Naive thymus-derived CD4-positive, alpha-beta T cell (primary cell): ENCODE measurements at regions not wholly inside any gene's neighbourhood (a gene's known extent, or its start where the extent isn't known, plus 50 kb on each side); places are given as distances from the start of the nearest gene placed in this dataset.
A peak's percentile ranks its signal among the peaks of the same experiment; 100 is the strongest.

Experiments
- ATAC-seq: fragments of 150-1000 bp; cut with Tn5 transposase; 2 replicates; pipeline ENCODE4 v1.10.0; 2021; ENCODE audit warnings: mild to moderate bottlenecking, moderate library complexity
- CTCF ChIA-PET: fragments of 350-600 bp; sonication (Branson Sonifier 250); formaldehyde crosslinking; loops from one replicate; lab custom pipeline; 2021; ENCODE audit warnings: antibody characterized with exemption; lab: Charles Lee
- POLR2A ChIA-PET: fragments of 350-600 bp; sonication (Branson Sonifier 250); formaldehyde crosslinking; loops from one replicate; lab custom pipeline; 2021; ENCODE audit warnings: antibody characterized with exemption, inconsistent platforms; lab: Charles Lee
- DNase-seq, 9 donors: peaks; one replicate each; pipeline versions ENCODE4 v3.0.0 to v3.0.0-alpha.2; 2020 to 2022; ENCODE audit warnings: mixed read lengths in 1 of 9
- H3K27ac ChIP-seq: one replicate; pipeline ENCODE4 v1.7.0; 2013; ENCODE audit warnings: mild to moderate bottlenecking, low read depth, low read length, moderate library complexity
- H3K27me3 ChIP-seq, 2 donors: one replicate each; pipeline ENCODE4 v1.7.0; 2013; ENCODE audit warnings: low read length in 2 of 2, mild to moderate bottlenecking in 2 of 2, moderate library complexity in 2 of 2; ENCODE audit not compliant: control insufficient read depth in 2 of 2, insufficient read depth in 2 of 2
- H3K36me3 ChIP-seq, 3 experiments: 1 replicate in 2 of 3; 2 replicates in 1 of 3; pipeline ENCODE4 v1.7.0; 2013; ENCODE audit warnings: low read length in 3 of 3, mild to moderate bottlenecking in 3 of 3, moderate library complexity in 1 of 3; ENCODE audit not compliant: insufficient read depth in 3 of 3, control insufficient read depth in 2 of 3
- H3K4me1 ChIP-seq, 2 donors: one replicate each; pipeline ENCODE4 v1.7.0; 2013; ENCODE audit warnings: low read length in 2 of 2, mild to moderate bottlenecking in 2 of 2, moderate library complexity in 1 of 2; ENCODE audit not compliant: control insufficient read depth in 2 of 2, insufficient read depth in 2 of 2
- H3K4me3 ChIP-seq: 2 replicates; pipeline ENCODE4 v1.7.0; 2013; ENCODE audit warnings: mild to moderate bottlenecking, low read length
- H3K9me3 ChIP-seq, 3 experiments: 1 replicate in 2 of 3; 2 replicates in 1 of 3; pipeline ENCODE4 v1.7.0; 2013; ENCODE audit warnings: low read length in 3 of 3; ENCODE audit not compliant: control insufficient read depth in 2 of 3
- H3K27ac Mint-ChIP-seq, 9 donors: one replicate each; pipeline ENCODE4 v1.8.0; 2020 to 2022; ENCODE audit warnings: mixed read lengths in 9 of 9, mild to moderate bottlenecking in 8 of 9, moderate library complexity in 5 of 9, inconsistent platforms in 2 of 9
- H3K27me3 Mint-ChIP-seq, 5 donors: one replicate each; pipeline ENCODE4 v1.8.0; 2021 to 2022; ENCODE audit warnings: mixed read lengths in 5 of 5, mild to moderate bottlenecking in 1 of 5
- H3K36me3 Mint-ChIP-seq, 5 donors: one replicate each; pipeline ENCODE4 v1.8.0; 2020 to 2022; ENCODE audit warnings: mixed read lengths in 5 of 5, mild to moderate bottlenecking in 3 of 5, inconsistent platforms in 1 of 5
- H3K4me1 Mint-ChIP-seq, 7 donors: one replicate each; pipeline ENCODE4 v1.8.0; 2020 to 2022; ENCODE audit warnings: mixed read lengths in 7 of 7, mild to moderate bottlenecking in 3 of 7, inconsistent platforms in 1 of 7
- H3K4me3 Mint-ChIP-seq, 10 donors: one replicate each; pipeline ENCODE4 v1.8.0; 2020 to 2022; ENCODE audit warnings: mild to moderate bottlenecking in 10 of 10, mixed read lengths in 10 of 10, moderate library complexity in 6 of 10, inconsistent platforms in 2 of 10
- H3K9me3 Mint-ChIP-seq, 11 donors: one replicate each; pipeline ENCODE4 v1.8.0; 2020 to 2022; ENCODE audit warnings: mixed read lengths in 11 of 11, mild to moderate bottlenecking in 4 of 11, inconsistent platforms in 1 of 11, moderate library complexity in 1 of 11
- intact Hi-C, 2 donors: fragments of 100-400 bp; cut with micrococcal nuclease; formaldehyde crosslinking; loops; one replicate each; pipeline ENCODE4 v1.15.1; 2023

GRCh38 chr7:131654668-131655326 lies 98.4 kb upstream of the PODXL start:
- no peaks in the 10 kb centered on the region for H3K4me1 ChIP-seq
- peak; percentile 45 to 83 (median 68) for DNase-seq
- peak; percentile 86 for ATAC-seq
- ChIA-PET CTCF (interaction anchor here (1.3 to 1.5 kb wide), 2 partner anchors 146 to 148 kb away, joined by 3 to 5 read pairs; no protein-coding TSS in a partner anchor), POLR2A (no interaction called here)
- H3K27me3 ChIP-seq: no peaks in the 10 kb centered on the region
- Mint-ChIP-seq H3K9me3 (no peaks in the 10 kb centered on the region), H3K4me3 (no peak overlapping the region), H3K4me1 (peaks cover 0 to 5% (median 0%) of the 10 kb centered on the region in 7 donors), H3K36me3 (no peaks in the 10 kb centered on the region), H3K27ac (no peak overlapping the region), H3K27me3 (peaks cover 0 to 13% (median 6%) of the 10 kb centered on the region in 5 donors)
- H3K9me3 ChIP-seq: no peaks in the 10 kb centered on the region
- no peak overlapping the region for H3K27ac ChIP-seq
- H3K36me3 ChIP-seq: no peaks in the 10 kb centered on the region
- intact Hi-C loops: loop anchor here (1.0 kb wide), 4 partner anchors 98 to 146 kb away; partner anchors contain the start of gene PODXL (in 1 of the 2)
- no peak overlapping the region for H3K4me3 ChIP-seq

GRCh38 chr7:131654249-131654558 lies 97.8 kb upstream of the PODXL start:
- ChIA-PET CTCF (interaction anchor here (1.3 to 1.5 kb wide), 2 partner anchors 145 to 147 kb away, joined by 3 to 5 read pairs; no protein-coding TSS in a partner anchor), POLR2A (no interaction called here)
- ATAC-seq (no peak), DNase-seq (no peak)
- peaks cover 0 to 5% (median 0%) of the 10 kb centered on the region in 7 donors for H3K4me1 Mint-ChIP-seq
- no peak overlapping the region for H3K4me3 Mint-ChIP-seq
- no peaks in the 10 kb centered on the region for H3K36me3 ChIP-seq
- no peaks in the 10 kb centered on the region for H3K9me3 Mint-ChIP-seq
- H3K27me3 ChIP-seq: no peaks in the 10 kb centered on the region
- H3K27ac Mint-ChIP-seq: no peak overlapping the region
- no peaks in the 10 kb centered on the region for H3K36me3 Mint-ChIP-seq
- no peak overlapping the region for H3K4me3 ChIP-seq
- H3K27me3 Mint-ChIP-seq: peaks cover 0 to 13% (median 6%) of the 10 kb centered on the region in 5 donors
- no peaks in the 10 kb centered on the region for H3K9me3 ChIP-seq
- no peaks in the 10 kb centered on the region for H3K4me1 ChIP-seq
- H3K27ac ChIP-seq: no peak overlapping the region
- intact Hi-C loops: loop anchor here (1.0 kb wide), 4 partner anchors 98 to 146 kb away; partner anchors contain the start of gene PODXL (in 1 of the 2)

GRCh38 chr7:131653418-131654248 lies 97.2 kb upstream of the PODXL start:
- Mint-ChIP-seq H3K4me1 (peaks cover 0 to 5% (median 0%) of the 10 kb centered on the region in 7 donors), H3K27me3 (peaks cover 0 to 13% (median 7%) of the 10 kb centered on the region in 5 donors), H3K9me3 (no peaks in the 10 kb centered on the region), H3K27ac (no peak overlapping the region), H3K36me3 (no peaks in the 10 kb centered on the region), H3K4me3 (no peak overlapping the region)
- H3K4me1 ChIP-seq: no peaks in the 10 kb centered on the region
- CTCF ChIA-PET: interaction anchor here (1.5 kb wide), 1 partner anchor 146 kb away, joined by 5 read pairs; no protein-coding TSS in a partner anchor
- H3K4me3 ChIP-seq: no peak overlapping the region
- no peak overlapping the region for H3K27ac ChIP-seq
- no peaks in the 10 kb centered on the region for H3K9me3 ChIP-seq
- no peaks in the 10 kb centered on the region for H3K27me3 ChIP-seq
- POLR2A ChIA-PET: no interaction called here
- intact Hi-C loops: loop anchor here (1.0 kb wide), 4 partner anchors 97 to 145 kb away; partner anchors contain the start of gene PODXL (in 1 of the 2)
- ATAC-seq: no peak
- no peak for DNase-seq
- H3K36me3 ChIP-seq: no peaks in the 10 kb centered on the region

- Mint-ChIP-seq H3K4me1 (peaks cover 0 to 5% (median 0%) of the 10 kb centered on the region in 7 donors), H3K4me3 (no peak overlapping the region), H3K27ac (no peak overlapping the region), H3K9me3 (no peaks in the 10 kb centered on the region), H3K36me3 (no peaks in the 10 kb centered on the region), H3K27me3 (peaks cover 0 to 13% (median 7%) of the 10 kb centered on the region in 5 donors)
- no peak for DNase-seq
- no peaks in the 10 kb centered on the region for H3K9me3 ChIP-seq
- H3K27me3 ChIP-seq: no peaks in the 10 kb centered on the region
- H3K4me3 ChIP-seq: no peak overlapping the region
- POLR2A ChIA-PET: no interaction called here
- no peak for ATAC-seq
- H3K27ac ChIP-seq: no peak overlapping the region
- H3K4me1 ChIP-seq: no peaks in the 10 kb centered on the region
- H3K36me3 ChIP-seq: no peaks in the 10 kb centered on the region
- intact Hi-C loops: no loop called here
- CTCF ChIA-PET: no interaction called here
Observed at GRCh38 chr7:131652934-131653333, 96.5 kb upstream of the PODXL start.

GRCh38 chr7:131652194-131652593 lies 95.8 kb upstream of the PODXL start:
- no peak for DNase-seq
- H3K36me3 Mint-ChIP-seq: no peaks in the 10 kb centered on the region
- ChIA-PET POLR2A (no interaction called here), CTCF (no interaction called here)
- H3K4me3 ChIP-seq: no peak overlapping the region
- no peak overlapping the region for H3K27ac ChIP-seq
- intact Hi-C loops: no loop called here
- no peaks in the 10 kb centered on the region for H3K9me3 Mint-ChIP-seq
- H3K36me3 ChIP-seq: no peaks in the 10 kb centered on the region
- ATAC-seq: no peak
- no peak overlapping the region for H3K4me3 Mint-ChIP-seq
- peaks cover 0 to 11% (median 7%) of the 10 kb centered on the region in 5 donors for H3K27me3 Mint-ChIP-seq
- peaks cover 0 to 5% (median 0%) of the 10 kb centered on the region in 7 donors for H3K4me1 Mint-ChIP-seq
- H3K27ac Mint-ChIP-seq: no peak overlapping the region
- no peaks in the 10 kb centered on the region for H3K9me3 ChIP-seq
- no peaks in the 10 kb centered on the region for H3K27me3 ChIP-seq
- no peaks in the 10 kb centered on the region for H3K4me1 ChIP-seq

GRCh38 chr7:131649879-131650278 lies 93.5 kb upstream of the PODXL start:
- intact Hi-C loops: no loop called here
- Histone ChIP-seq H3K9me3 (no peaks in the 10 kb centered on the region), H3K4me3 (no peak overlapping the region), H3K4me1 (no peaks in the 10 kb centered on the region), H3K27me3 (no peaks in the 10 kb centered on the region), H3K27ac (no peak overlapping the region), H3K36me3 (no peaks in the 10 kb centered on the region)
- ChIA-PET POLR2A (no interaction called here), CTCF (no interaction called here)
- Mint-ChIP-seq H3K9me3 (no peaks in the 10 kb centered on the region), H3K4me1 (peaks cover 0 to 5% (median 0%) of the 10 kb centered on the region in 7 donors), H3K36me3 (no peaks in the 10 kb centered on the region), H3K27me3 (peaks cover 0 to 11% (median 8%) of the 10 kb centered on the region in 5 donors), H3K4me3 (no peak overlapping the region), H3K27ac (no peak overlapping the region)
- ATAC-seq (no peak), DNase-seq (no peak)
